ENCODE measurements at regions not wholly inside any gene's neighbourhood (a gene's known extent, or its start where the extent isn't known, plus 50 kb on each side); places are given as distances from the start of the nearest gene placed in this dataset.

DNA sequence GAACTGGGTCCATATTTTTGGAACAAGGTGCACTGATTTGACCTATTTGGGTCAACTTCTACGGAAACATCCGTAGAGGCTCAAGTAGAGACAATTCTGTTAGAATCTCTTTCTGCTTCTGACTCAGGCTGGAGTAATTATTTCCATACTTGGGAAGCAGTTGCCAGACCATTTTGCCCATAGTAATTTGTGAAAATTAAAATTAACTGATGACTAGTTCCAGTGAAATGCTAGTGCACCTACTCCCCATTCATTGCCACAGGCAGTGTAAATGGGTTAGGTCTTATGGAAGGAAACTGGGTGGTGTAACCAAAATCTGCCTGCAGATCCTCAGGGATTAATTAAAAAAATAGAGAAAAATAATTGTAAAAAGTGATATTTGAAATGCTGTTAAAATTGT is 201.1 kb downstream of the TENT4A start:
- WGBS (ENCODE audit: extremely low coverage, insufficient read length, low lambda C conversion rate): no CpG with 5 or more reads among the region's 2 CpGs
- peaks cover 0 to 6% of the 10 kb centered on the region in 2 experiments; a peak in 1 of 4 replicates for H3K4me1 Mint-ChIP-seq
- no peak for TF ChIP-seq CTCF (conservative IDR thresholded peaks at IDR 0.05)

More for the DNA sequence above, 201.1 kb downstream of the TENT4A start:
- Histone ChIP-seq H3K79me1 (ENCODE audit: insufficient read depth, low read depth, low read length, poor library complexity, severe bottlenecking) (no peaks in the 10 kb centered on the region), H2AFZ (ENCODE audit: low read length) (no peak overlapping the region), H3K23ac (ENCODE audit: insufficient read length, low read depth, low read length) (no peak overlapping the region), H3K79me2 (ENCODE audit: insufficient read depth, low read length) (no peaks in the 10 kb centered on the region), H3K56ac (ENCODE audit: insufficient read length, low read depth, low read length) (no peak overlapping the region), H2BK20ac (ENCODE audit: low read depth, low read length, poor library complexity, severe bottlenecking) (no peak overlapping the region), H3K14ac (ENCODE audit: insufficient read depth, low read length) (no peak overlapping the region), H2BK120ac (ENCODE audit: low read depth, low read length, poor library complexity, severe bottlenecking) (no peak overlapping the region), H4K8ac (replicated peaks; ENCODE audit: insufficient read length, low read depth, low read length) (no peak overlapping the region), H2BK15ac (ENCODE audit: low read depth, low read length) (no peak overlapping the region), H3K4me2 (ENCODE audit: insufficient read depth, insufficient read length, low read length) (no peak overlapping the region), H2BK12ac (ENCODE audit: insufficient read length, low read depth, low read length) (no peak overlapping the region), H3K4me1 (ENCODE audit: insufficient read depth, low read length) (no peaks in the 10 kb centered on the region), H2BK5ac (ENCODE audit: insufficient read length, low read length) (no peak overlapping the region), H3K9me3 (ENCODE audit: control insufficient read depth, low read depth, low read length) (no peaks in the 10 kb centered on the region), H3K18ac (ENCODE audit: insufficient read length, low read depth, low read length) (no peak overlapping the region), H4K20me1 (ENCODE audit: control insufficient read depth, insufficient read depth, insufficient read length) (no peaks in the 10 kb centered on the region), H3K23me2 (ENCODE audit: insufficient read length, low read depth, low read length, poor library complexity, severe bottlenecking) (no peaks in the 10 kb centered on the region), H3K27me3 (ENCODE audit: insufficient read depth, low read length) (no peaks in the 10 kb centered on the region), H3K27ac (ENCODE audit: insufficient read length, low read depth, low read length) (no peak overlapping the region), H2AK5ac (ENCODE audit: insufficient read length, low read length) (no peak overlapping the region), H3K9ac (ENCODE audit: extremely low read depth, insufficient read length, low read length) (no peak overlapping the region), H3K4ac (ENCODE audit: low read depth, low read length) (no peak overlapping the region), H4K91ac (ENCODE audit: insufficient read length, low read depth, low read length) (no peak overlapping the region), H4K5ac (ENCODE audit: insufficient read length, low read depth, low read length) (no peak overlapping the region), H3T11ph (ENCODE audit: low read length) (no peak overlapping the region)
- Mint-ChIP-seq H3K36me3 (ENCODE audit: insufficient read depth in 1 of 3, low read depth in 3 of 3) (no peaks in the 10 kb centered on the region), H3K27ac (no peak overlapping the region), H3K4me3 (no peak overlapping the region), H3K27me3 (ENCODE audit: low read depth) (no peaks in the 10 kb centered on the region), H3K9me3 (no peaks in the 10 kb centered on the region)
- DNase-seq: no peak

Data from H9 (cell line).